ENCODE measurements at regions not wholly inside any gene's neighbourhood (a gene's known extent, or its start where the extent isn't known, plus 50 kb on each side); places are given as distances from the start of the nearest gene placed in this dataset.

DNA sequence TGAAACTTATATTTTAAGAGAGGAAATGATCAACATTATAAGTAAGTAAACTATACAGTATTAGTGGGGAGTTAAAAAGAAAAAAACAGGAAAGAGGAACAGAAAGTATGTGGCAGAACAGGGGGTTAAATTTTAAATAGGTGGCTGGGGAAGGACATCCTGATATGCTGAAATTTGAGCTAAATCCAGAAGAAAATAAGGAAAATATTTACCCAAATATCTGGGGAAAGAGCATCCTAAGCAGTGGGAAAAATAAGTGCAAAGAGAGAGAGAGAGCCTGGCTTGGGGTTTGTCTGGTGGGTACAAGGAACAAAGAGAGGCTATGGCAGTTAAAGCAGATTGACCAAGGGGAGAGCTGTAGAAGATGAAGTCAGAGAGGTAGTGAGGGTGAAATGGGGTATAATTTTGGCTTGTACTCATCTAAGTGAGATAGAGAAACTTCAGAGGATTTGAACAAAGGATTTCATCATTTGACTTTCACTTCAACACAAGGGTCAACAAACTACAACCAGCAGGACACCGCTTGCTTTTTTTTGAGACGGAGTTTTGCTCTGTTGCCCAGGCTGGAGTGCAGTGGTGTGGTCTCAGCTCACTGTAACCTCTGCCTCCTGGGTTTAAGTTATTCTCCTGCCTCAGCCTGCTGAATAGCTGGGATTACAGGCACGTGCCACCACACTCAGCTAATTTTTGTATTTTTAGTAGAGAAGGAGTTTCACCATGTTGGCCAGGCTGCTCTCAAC lies 328.4 kb upstream of the CNR1 start:
- H3K4me2 ChIP-seq (ENCODE audit: extremely low read depth, insufficient read depth, low read length) = no peak overlapping the region
- no peak overlapping the region for H2AFZ ChIP-seq (ENCODE audit: low read length)
- no peak overlapping the region for H3K4me3 ChIP-seq (replicated peaks in 1 of 4; ENCODE audit: control extremely low read depth in 1 of 4, insufficient read depth in 1 of 4, low read depth in 3 of 4, low read length in 4 of 4)
- no peaks in the 10 kb centered on the region for H3K4me1 ChIP-seq (ENCODE audit: control insufficient read depth, extremely low read depth, insufficient read depth, low read length)
- no peaks in the 10 kb centered on the region for H3K36me3 ChIP-seq (ENCODE audit: control insufficient read depth, insufficient read depth, low read length)
- no peak overlapping the region for H3K27ac ChIP-seq (ENCODE audit: insufficient read depth, low read length)
- no peaks in the 10 kb centered on the region for H3K9me3 ChIP-seq (ENCODE audit: control insufficient read depth, insufficient read depth, low read depth, low read length)
- H4K20me1 ChIP-seq (ENCODE audit: control insufficient read depth, extremely low read depth, insufficient read depth, low read length) = no peaks in the 10 kb centered on the region
- H3K9ac ChIP-seq (ENCODE audit: insufficient read depth, low read length) = no peak overlapping the region
- no peak for TF ChIP-seq EZH2 (IDR thresholded peaks at IDR 0.05; ENCODE audit: low read length, missing control alignments)
- TF ChIP-seq, protein P1, sequence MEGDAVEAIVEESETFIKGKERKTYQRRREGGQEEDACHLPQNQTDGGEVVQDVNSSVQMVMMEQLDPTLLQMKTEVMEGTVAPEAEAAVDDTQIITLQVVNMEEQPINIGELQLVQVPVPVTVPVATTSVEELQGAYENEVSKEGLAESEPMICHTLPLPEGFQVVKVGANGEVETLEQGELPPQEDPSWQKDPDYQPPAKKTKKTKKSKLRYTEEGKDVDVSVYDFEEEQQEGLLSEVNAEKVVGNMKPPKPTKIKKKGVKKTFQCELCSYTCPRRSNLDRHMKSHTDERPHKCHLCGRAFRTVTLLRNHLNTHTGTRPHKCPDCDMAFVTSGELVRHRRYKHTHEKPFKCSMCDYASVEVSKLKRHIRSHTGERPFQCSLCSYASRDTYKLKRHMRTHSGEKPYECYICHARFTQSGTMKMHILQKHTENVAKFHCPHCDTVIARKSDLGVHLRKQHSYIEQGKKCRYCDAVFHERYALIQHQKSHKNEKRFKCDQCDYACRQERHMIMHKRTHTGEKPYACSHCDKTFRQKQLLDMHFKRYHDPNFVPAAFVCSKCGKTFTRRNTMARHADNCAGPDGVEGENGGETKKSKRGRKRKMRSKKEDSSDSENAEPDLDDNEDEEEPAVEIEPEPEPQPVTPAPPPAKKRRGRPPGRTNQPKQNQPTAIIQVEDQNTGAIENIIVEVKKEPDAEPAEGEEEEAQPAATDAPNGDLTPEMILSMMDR (conservative IDR thresholded peaks at IDR 0.05 in 1 of 2, IDR thresholded peaks at IDR 0.05 in 1 of 2; ENCODE audit: low read depth in 1 of 2, low read length in 2 of 2) = no peak
- no peaks in the 10 kb centered on the region for H3K27me3 ChIP-seq (ENCODE audit: control insufficient read depth, insufficient read depth, low read length)
- no peaks in the 10 kb centered on the region for H3K79me2 ChIP-seq (ENCODE audit: control insufficient read depth, insufficient read depth, low read length)
- no peak for DNase-seq (ENCODE audit: low read depth in 2 of 2)

DNA sequence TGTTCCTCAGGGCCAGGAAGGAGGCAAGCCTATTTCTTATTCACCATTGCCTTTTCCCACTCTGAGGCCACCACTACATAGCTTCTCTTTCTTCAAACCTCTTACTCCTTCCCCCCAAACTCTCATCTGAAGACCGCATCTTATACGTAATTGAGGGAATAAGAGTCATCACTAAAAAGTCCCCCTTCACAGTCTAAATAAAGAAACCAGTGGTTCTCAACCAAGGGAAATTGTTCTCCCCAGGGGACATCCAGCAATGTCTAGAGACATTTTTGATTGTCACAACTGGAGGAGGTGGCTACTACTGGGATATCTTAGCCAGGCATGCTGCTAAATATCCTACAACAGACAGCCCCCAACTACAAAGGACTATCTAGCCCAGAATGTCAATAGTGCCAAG lies 327.6 kb upstream of the CNR1 start:
- Histone ChIP-seq H3K36me3 (ENCODE audit: control insufficient read depth, insufficient read depth, low read length) (no peaks in the 10 kb centered on the region), H3K79me2 (ENCODE audit: control insufficient read depth, insufficient read depth, low read length) (no peaks in the 10 kb centered on the region), H3K9me3 (ENCODE audit: control insufficient read depth, insufficient read depth, low read depth, low read length) (no peaks in the 10 kb centered on the region), H2AFZ (ENCODE audit: low read length) (no peak overlapping the region), H3K9ac (ENCODE audit: insufficient read depth, low read length) (no peak overlapping the region), H4K20me1 (ENCODE audit: control insufficient read depth, extremely low read depth, insufficient read depth, low read length) (no peaks in the 10 kb centered on the region), H3K4me1 (ENCODE audit: control insufficient read depth, extremely low read depth, insufficient read depth, low read length) (no peaks in the 10 kb centered on the region), H3K4me3 (replicated peaks in 1 of 4; ENCODE audit: control extremely low read depth in 1 of 4, insufficient read depth in 1 of 4, low read depth in 3 of 4, low read length in 4 of 4) (no peak overlapping the region), H3K4me2 (ENCODE audit: extremely low read depth, insufficient read depth, low read length) (no peak overlapping the region), H3K27ac (ENCODE audit: insufficient read depth, low read length) (no peak overlapping the region), H3K27me3 (ENCODE audit: control insufficient read depth, insufficient read depth, low read length) (no peaks in the 10 kb centered on the region)
- no peak for TF ChIP-seq EZH2 (IDR thresholded peaks at IDR 0.05; ENCODE audit: low read length, missing control alignments)
- TF ChIP-seq, protein P1 (conservative IDR thresholded peaks at IDR 0.05 in 1 of 2, IDR thresholded peaks at IDR 0.05 in 1 of 2; ENCODE audit: low read depth in 1 of 2, low read length in 2 of 2) = no peak
- no peak for DNase-seq (ENCODE audit: low read depth in 2 of 2)

DNA sequence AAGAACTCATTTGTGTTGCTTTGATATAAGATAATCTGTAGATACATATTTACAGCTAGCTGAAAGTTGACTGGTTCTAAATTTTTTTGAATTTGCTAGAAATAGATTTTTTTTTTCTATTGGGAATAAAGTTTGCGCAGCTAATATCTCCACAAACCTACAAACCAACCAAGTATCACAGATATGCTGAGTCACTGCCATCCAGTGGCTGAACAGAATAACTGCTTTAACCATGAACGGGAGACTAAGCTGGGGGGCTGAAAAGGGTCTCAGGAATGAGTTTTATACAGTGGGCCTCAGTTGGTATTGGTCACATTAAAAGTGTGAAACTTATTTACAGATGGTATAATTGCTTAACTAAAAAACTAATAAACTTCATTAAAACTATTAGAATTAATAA lies 326.7 kb upstream of the CNR1 start:
- H3K4me3 ChIP-seq (replicated peaks in 1 of 4; ENCODE audit: control extremely low read depth in 1 of 4, insufficient read depth in 1 of 4, low read depth in 3 of 4, low read length in 4 of 4) = no peak overlapping the region
- H3K36me3 ChIP-seq (ENCODE audit: control insufficient read depth, insufficient read depth, low read length) = no peaks in the 10 kb centered on the region
- DNase-seq (ENCODE audit: low read depth in 2 of 2) = peak; percentile 12 to 40
- TF ChIP-seq, protein P1 (conservative IDR thresholded peaks at IDR 0.05 in 1 of 2, IDR thresholded peaks at IDR 0.05 in 1 of 2; ENCODE audit: low read depth in 1 of 2, low read length in 2 of 2) = peak; percentile 12 to 38
- no peak for TF ChIP-seq EZH2 (IDR thresholded peaks at IDR 0.05; ENCODE audit: low read length, missing control alignments)
- H3K27me3 ChIP-seq (ENCODE audit: control insufficient read depth, insufficient read depth, low read length) = no peaks in the 10 kb centered on the region
- no peak overlapping the region for H3K9ac ChIP-seq (ENCODE audit: insufficient read depth, low read length)
- H3K9me3 ChIP-seq (ENCODE audit: control insufficient read depth, insufficient read depth, low read depth, low read length) = no peaks in the 10 kb centered on the region
- no peak overlapping the region for H2AFZ ChIP-seq (ENCODE audit: low read length)
- no peak overlapping the region for H3K27ac ChIP-seq (ENCODE audit: insufficient read depth, low read length)
- H3K79me2 ChIP-seq (ENCODE audit: control insufficient read depth, insufficient read depth, low read length) = no peaks in the 10 kb centered on the region
- no peak overlapping the region for H3K4me2 ChIP-seq (ENCODE audit: extremely low read depth, insufficient read depth, low read length)
- H3K4me1 ChIP-seq (ENCODE audit: control insufficient read depth, extremely low read depth, insufficient read depth, low read length) = no peaks in the 10 kb centered on the region
- no peaks in the 10 kb centered on the region for H4K20me1 ChIP-seq (ENCODE audit: control insufficient read depth, extremely low read depth, insufficient read depth, low read length)

Data from fibroblast of lung (primary cell).